ENCODE measurements at regions not wholly inside any gene's neighbourhood (a gene's known extent, or its start where the extent isn't known, plus 50 kb on each side); places are given as distances from the start of the nearest gene placed in this dataset.

GRCh38 chr13:76363682-76364289 lies 522.4 kb downstream of the KCTD12 start:
- Histone ChIP-seq H3K4me1 (ENCODE audit: control insufficient read depth, extremely low read depth, insufficient read depth, low read length) (no peaks in the 10 kb centered on the region), H3K36me3 (ENCODE audit: control insufficient read depth in 2 of 2, extremely low read depth in 1 of 2, insufficient read depth in 2 of 2, low read length in 2 of 2) (no peaks in the 10 kb centered on the region), H2AFZ (ENCODE audit: low read depth, low read length) (no peak overlapping the region), H3K27ac (ENCODE audit: insufficient read depth, low read depth, low read length) (no peak overlapping the region), H3K79me2 (ENCODE audit: control insufficient read depth, insufficient read depth, low read length) (no peaks in the 10 kb centered on the region), H4K20me1 (replicated peaks; ENCODE audit: control insufficient read depth, extremely low read depth, insufficient read depth, low read length) (no peaks in the 10 kb centered on the region), H3K9ac (replicated peaks; ENCODE audit: extremely low read depth, insufficient read depth, low read length) (no peak overlapping the region), H3K4me2 (ENCODE audit: insufficient read depth, low read length) (no peak overlapping the region), H3K9me1 (replicated peaks; ENCODE audit: control insufficient read depth, extremely low read depth, insufficient read depth, low read length) (no peaks in the 10 kb centered on the region), H3K4me3 (replicated peaks in 1 of 3; ENCODE audit: insufficient read depth in 1 of 3, low read depth in 1 of 3, low read length in 3 of 3) (no peak overlapping the region), H3K27me3 (ENCODE audit: control insufficient read depth in 2 of 2, insufficient read depth in 2 of 2, low read length in 2 of 2) (peaks cover 0 to 2% of the 10 kb centered on the region in 2 experiments), H3K9me3 (replicated peaks; ENCODE audit: control insufficient read depth, insufficient read depth, low read length) (no peaks in the 10 kb centered on the region)
- DNase-seq (ENCODE audit: low read depth, low spot score) (no peak), FAIRE-seq (no peak)
- ChIA-PET CTCF (no interaction called here), POLR2A (no interaction called here)
- TF ChIP-seq GATA2 (IDR thresholded peaks at IDR 0.05; ENCODE audit: insufficient read depth, insufficient read length, low read depth, low read length), result no peak
- no peak for TF ChIP-seq POLR2AphosphoS5 (IDR thresholded peaks at IDR 0.05; ENCODE audit: insufficient read depth, low read depth, low read length)
- TF ChIP-seq FOS (IDR thresholded peaks at IDR 0.05; ENCODE audit: borderline replicate concordance, insufficient read depth, low read length), result no peak
- no peak for TF ChIP-seq CTCF (IDR thresholded peaks at IDR 0.05; ENCODE audit: extremely low read depth in 1 of 2, insufficient read depth in 1 of 2, low read depth in 1 of 2, low read length in 2 of 2)
- no peak for TF ChIP-seq EZH2 (IDR thresholded peaks at IDR 0.05; ENCODE audit: borderline replicate concordance, low read depth, low read length, severe bottlenecking)
- TF ChIP-seq POLR2A (IDR thresholded peaks at IDR 0.05; ENCODE audit: low read depth, low read length), result no peak
- TF ChIP-seq MAX (IDR thresholded peaks at IDR 0.05; ENCODE audit: insufficient read depth, insufficient read length), result no peak
- no peak for TF ChIP-seq MYC (IDR thresholded peaks at IDR 0.05; ENCODE audit: low read depth, low read length)
- no peak for TF ChIP-seq JUN (IDR thresholded peaks at IDR 0.05; ENCODE audit: borderline replicate concordance, insufficient read depth, insufficient read length, low read depth)
- intact Hi-C loops (cut with micrococcal nuclease) (no loop called here), dilution Hi-C loops (cut with MboI; ENCODE audit: extremely low pct_ligation_motif_present, low sequenced_read_pairs) (no loop called here)
- BruUV-seq (replicated peaks), result no TSS peak

Measured in endothelial cell of umbilical vein (primary cell).